ENCODE measurements at regions not wholly inside any gene's neighbourhood (a gene's known extent, or its start where the extent isn't known, plus 50 kb on each side); places are given as distances from the start of the nearest gene placed in this dataset.

GRCh38 chr9:115362101-115362500 lies 244.1 kb upstream of the TNC start:
- DNase-seq (ENCODE audit: extremely low read depth in 1 of 2, low read depth in 1 of 2) = no peak

- no peak for DNase-seq (ENCODE audit: extremely low read depth in 1 of 2, low read depth in 1 of 2)
Measured at GRCh38 chr9:115362640-115363039, 244.7 kb upstream of the TNC start.

- no peak for DNase-seq (ENCODE audit: extremely low read depth in 1 of 2, low read depth in 1 of 2)
Measured at GRCh38 chr9:115364991-115365390, 247.0 kb upstream of the TNC start.

- no peak for DNase-seq (ENCODE audit: extremely low read depth in 1 of 2, low read depth in 1 of 2)
Measured at GRCh38 chr9:115367321-115367720, 249.4 kb upstream of the TNC start.

- DNase-seq (ENCODE audit: extremely low read depth in 1 of 2, low read depth in 1 of 2) = no peak
Measured at GRCh38 chr9:115367780-115368525, 250.0 kb upstream of the TNC start.

GRCh38 chr9:115369322-115369957 lies 251.5 kb upstream of the TNC start:
- DNase-seq (ENCODE audit: extremely low read depth in 1 of 2, low read depth in 1 of 2) = no peak

GRCh38 chr9:115373000-115373709 lies 255.2 kb upstream of the TNC start:
- DNase-seq (ENCODE audit: extremely low read depth in 1 of 2, low read depth in 1 of 2) = peak in 1 of 2 donors; percentile 18

GRCh38 chr9:115373710-115374045 lies 255.7 kb upstream of the TNC start:
- DNase-seq (ENCODE audit: extremely low read depth in 1 of 2, low read depth in 1 of 2) = no peak

- DNase-seq (ENCODE audit: extremely low read depth in 1 of 2, low read depth in 1 of 2) = no peak
Measured at GRCh38 chr9:115374724-115375268, 256.8 kb upstream of the TNC start.

GRCh38 chr9:115378241-115378640 lies 260.3 kb upstream of the TNC start:
- DNase-seq (ENCODE audit: extremely low read depth in 1 of 2, low read depth in 1 of 2) = no peak

- DNase-seq (ENCODE audit: extremely low read depth in 1 of 2, low read depth in 1 of 2) = no peak
Measured at GRCh38 chr9:115378758-115379157, 260.8 kb upstream of the TNC start.

- no peak for DNase-seq (ENCODE audit: extremely low read depth in 1 of 2, low read depth in 1 of 2)
Measured at GRCh38 chr9:115379719-115380118, 261.8 kb upstream of the TNC start.

GRCh38 chr9:115382865-115383264 lies 264.9 kb upstream of the TNC start:
- DNase-seq (ENCODE audit: extremely low read depth in 1 of 2, low read depth in 1 of 2) = no peak

GRCh38 chr9:115385383-115386122 lies 267.6 kb upstream of the TNC start:
- no peak for DNase-seq (ENCODE audit: extremely low read depth in 1 of 2, low read depth in 1 of 2)

GRCh38 chr9:115386963-115387770 lies 269.2 kb upstream of the TNC start:
- DNase-seq (ENCODE audit: extremely low read depth in 1 of 2, low read depth in 1 of 2) = no peak

GRCh38 chr9:115391168-115391825 lies 273.3 kb upstream of the TNC start:
- no peak for DNase-seq (ENCODE audit: extremely low read depth in 1 of 2, low read depth in 1 of 2)

GRCh38 chr9:115393976-115394775 lies 276.2 kb upstream of the TNC start:
- no peak for DNase-seq (ENCODE audit: extremely low read depth in 1 of 2, low read depth in 1 of 2)

- DNase-seq (ENCODE audit: extremely low read depth in 1 of 2, low read depth in 1 of 2) = no peak
Measured at GRCh38 chr9:115395511-115396021, 277.6 kb upstream of the TNC start.

- DNase-seq (ENCODE audit: extremely low read depth in 1 of 2, low read depth in 1 of 2) = no peak
Measured at GRCh38 chr9:115396071-115396529, 278.1 kb upstream of the TNC start.

Data from stimulated activated CD8-positive, alpha-beta memory T cell treated with anti-CD3 and anti-CD28 coated beads, Interleukin-7, amount 100 ng/mL, for 48 hours (primary cell).